Astrocyte of the hippocampus (primary cell): ENCODE measurements at regions not wholly inside any gene's neighbourhood (a gene's known extent, or its start where the extent isn't known, plus 50 kb on each side); places are given as distances from the start of the nearest gene placed in this dataset.

Experiments
- DNase-seq: peaks from one replicate; pipeline ENCODE4 v3.0.0; 2011; ENCODE audit warnings: low read depth, low spot score

- peak; percentile 92 for DNase-seq
Measured at GRCh38 chr14:100438678-100439592, 115.8 kb downstream of the SLC25A47 start.

DNA sequence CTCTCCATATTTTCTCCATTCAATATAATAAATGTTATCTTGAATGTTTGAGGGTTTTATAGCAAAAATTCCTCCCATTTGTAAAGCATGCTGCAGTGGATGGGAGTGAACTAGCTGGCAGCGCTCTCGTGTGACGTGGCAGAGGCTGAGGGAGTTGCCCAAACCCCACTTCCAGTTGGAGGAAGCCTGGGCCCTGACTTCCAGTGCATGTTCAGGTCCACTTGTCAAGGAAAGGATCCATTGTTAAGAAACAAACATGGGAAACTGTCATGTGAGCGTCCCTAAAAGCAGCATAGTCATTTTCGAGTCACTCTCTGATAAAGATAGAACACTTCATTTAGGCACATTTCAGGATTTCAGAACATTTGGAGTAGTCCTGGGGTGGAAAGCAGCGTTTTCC is 116.6 kb downstream of the SLC25A47 start:
- peak; percentile 68 for DNase-seq

- peak; percentile 94 for DNase-seq
Measured at GRCh38 chr14:100440207-100440631, 117.1 kb downstream of the SLC25A47 start.

DNA sequence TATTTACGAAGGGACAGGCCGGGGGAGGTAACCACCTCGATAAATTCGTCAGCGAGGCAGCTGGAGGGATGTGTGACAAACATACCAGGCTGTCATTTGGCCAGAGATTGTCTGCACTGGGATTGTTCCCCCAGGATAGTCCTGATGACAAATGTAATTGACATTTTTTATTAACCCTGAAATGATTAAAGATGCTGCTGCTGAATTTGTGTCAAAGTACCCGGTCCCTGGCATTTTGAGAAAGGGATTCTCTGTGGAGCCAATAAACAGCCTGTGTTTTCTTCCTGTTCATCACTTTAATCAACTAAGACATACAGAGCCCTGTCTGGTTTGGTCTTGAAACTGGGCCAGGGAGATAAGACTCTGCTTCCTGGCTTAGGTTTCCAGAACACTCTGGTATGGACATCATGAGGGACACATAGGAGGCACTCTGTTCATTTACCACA is 117.6 kb downstream of the SLC25A47 start:
- no peak for DNase-seq

DNA sequence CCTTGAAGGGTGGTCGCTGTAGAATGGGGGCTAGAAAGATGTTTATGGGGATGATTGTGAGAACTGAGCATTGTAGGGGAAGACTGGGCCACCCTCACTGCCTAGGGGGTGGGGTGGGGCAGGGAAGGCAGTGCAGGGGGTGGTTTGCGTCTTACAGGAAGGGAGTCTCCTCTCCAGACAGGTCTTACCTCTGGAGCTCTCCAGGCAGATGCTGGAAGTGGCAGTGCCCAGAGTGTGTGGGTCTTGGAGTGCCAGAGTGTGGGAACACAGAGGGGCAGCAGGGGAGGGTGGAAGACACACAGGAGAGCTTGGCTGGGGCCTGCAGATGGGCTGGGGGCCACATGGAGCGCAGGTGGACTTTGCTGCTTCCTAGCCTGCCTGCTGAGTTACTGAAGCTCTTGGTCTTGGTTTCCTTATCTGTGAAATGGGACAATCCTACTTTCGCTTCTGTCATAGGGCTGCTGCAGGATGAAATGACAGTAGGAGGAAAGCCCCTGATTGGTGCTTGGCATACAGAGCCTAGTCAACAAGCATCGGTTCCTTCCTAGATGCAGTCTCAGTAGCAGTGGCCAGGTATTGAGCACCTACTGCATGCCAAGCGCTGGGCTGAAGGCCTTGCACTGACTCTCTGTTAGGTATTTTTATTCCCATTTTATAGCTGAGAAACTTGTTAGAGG is 118.3 kb downstream of the SLC25A47 start:
- DNase-seq = no peak

- DNase-seq = no peak
Measured at GRCh38 chr14:100442036-100442435, 118.9 kb downstream of the SLC25A47 start.

- no peak for DNase-seq
Measured at GRCh38 chr14:100442498-100443490, 119.7 kb downstream of the SLC25A47 start.

DNA sequence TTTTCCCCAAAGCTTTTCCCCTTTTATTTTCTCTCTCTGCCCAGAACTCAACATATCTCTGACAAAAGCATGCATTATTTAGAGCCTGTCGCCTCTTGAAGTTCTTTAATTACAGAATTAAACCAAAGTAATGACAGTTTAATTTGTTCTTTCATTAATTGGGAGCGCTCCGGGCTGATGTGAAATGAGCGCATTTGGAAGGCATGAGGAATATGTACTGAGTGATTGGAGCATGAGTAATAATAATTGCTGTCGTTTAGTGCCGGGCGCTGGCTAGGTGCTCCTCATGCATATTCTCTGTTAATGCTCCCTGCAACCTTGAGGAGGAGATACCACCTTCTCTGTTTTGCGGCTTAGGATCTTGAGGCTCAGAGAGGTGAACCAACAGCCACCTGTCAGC is 120.5 kb downstream of the SLC25A47 start:
- DNase-seq = peak; percentile 72

- no peak for DNase-seq
Measured at GRCh38 chr14:100445436-100446088, 122.4 kb downstream of the SLC25A47 start.

- DNase-seq = no peak
Measured at GRCh38 chr14:100446572-100446971, 123.4 kb downstream of the SLC25A47 start.

GRCh38 chr14:100448376-100448775 is 125.2 kb downstream of the SLC25A47 start:
- no peak for DNase-seq

GRCh38 chr14:100449225-100449987 is 126.3 kb downstream of the SLC25A47 start:
- no peak for DNase-seq

GRCh38 chr14:100450049-100450448 is 126.9 kb downstream of the SLC25A47 start:
- DNase-seq = no peak

GRCh38 chr14:100450736-100451135 is 127.6 kb downstream of the SLC25A47 start:
- DNase-seq = no peak

DNA sequence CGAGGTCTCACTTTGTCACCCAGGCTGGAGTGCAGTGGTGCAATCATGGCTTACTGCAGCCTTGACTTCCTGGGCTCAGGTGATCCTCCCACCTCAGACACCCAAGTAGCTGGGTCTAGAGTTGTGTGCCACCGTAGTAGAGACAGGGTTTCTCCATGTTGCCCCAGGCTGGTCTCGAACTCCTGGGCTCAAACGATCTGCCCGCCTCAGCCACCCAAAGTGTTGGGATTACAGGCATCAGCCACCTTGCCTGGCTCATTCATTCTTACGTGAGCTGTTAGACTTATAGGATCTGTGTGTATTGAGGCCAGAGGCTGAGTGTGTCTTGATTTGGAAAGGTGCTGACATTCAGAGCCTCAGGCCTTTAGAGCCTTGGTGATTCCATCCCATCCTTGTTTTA is 128.1 kb downstream of the SLC25A47 start:
- no peak for DNase-seq

- DNase-seq = no peak
Measured at GRCh38 chr14:100453930-100454329, 130.8 kb downstream of the SLC25A47 start.

GRCh38 chr14:100454437-100454836 is 131.3 kb downstream of the SLC25A47 start:
- no peak for DNase-seq

DNA sequence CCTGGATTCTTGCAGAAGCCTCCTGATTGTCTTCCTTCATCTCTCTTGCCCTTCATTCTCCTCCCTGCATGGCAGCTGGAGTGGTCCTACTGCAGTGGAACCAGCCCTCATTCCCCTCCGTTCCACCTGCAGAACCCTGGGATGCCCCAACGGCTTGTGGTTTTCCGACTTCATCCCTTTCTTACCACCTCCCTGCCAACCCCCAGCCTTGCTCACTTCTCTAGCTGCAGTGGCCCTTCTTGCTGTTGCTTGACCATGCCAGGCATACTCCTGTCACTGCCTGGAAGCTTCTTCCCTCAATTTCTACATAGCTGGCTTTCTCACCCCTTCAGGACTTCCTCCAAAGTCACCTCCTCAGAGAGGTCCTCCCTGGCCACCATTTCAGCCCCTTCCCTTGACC is 123.3 kb downstream of the BEGAIN start:
- no peak for DNase-seq

DNA sequence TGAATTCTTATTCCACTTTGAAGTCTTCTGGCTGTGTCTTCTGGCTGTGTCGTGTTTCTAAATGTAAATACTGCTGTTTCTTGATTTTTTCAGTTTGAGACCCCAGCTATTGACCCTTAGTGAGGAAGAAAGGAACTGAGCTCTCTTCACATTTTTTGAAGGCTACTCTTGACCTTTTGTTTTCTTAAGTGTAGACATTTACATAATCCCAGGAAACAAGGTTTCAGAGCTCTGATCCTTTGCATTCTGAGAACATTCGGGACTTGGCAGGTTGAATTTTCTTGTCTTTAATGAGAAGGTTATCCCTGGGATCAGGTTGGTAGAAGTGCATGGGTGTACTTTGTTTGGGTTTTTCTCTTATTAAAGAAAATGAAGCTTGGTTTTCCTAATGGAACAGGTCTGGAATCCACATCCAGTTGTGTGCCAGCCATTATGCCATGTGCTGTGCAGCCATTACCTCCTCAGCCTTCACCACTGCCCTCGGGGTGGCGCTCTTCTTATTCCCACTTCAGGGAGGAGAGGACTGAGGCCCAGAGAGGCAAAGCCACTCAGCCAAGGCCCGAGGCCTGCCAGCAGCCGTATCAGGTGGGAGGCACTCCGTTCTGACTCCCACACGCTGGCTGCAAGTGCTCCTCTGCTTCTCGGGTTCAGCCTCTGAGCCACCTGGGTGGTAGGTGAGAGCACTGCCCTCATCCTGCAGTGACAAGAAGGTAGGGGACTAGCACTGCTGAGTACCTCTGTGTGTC is 120.9 kb downstream of the BEGAIN start:
- DNase-seq = no peak
